ENCODE measurements at regions not wholly inside any gene's neighbourhood (a gene's known extent, or its start where the extent isn't known, plus 50 kb on each side); places are given as distances from the start of the nearest gene placed in this dataset.

GRCh38 chr14:87231336-87232026 lies 761.5 kb downstream of the GALC start:
- no peak for ATAC-seq
- no peak for DNase-seq
- intact Hi-C loops (cut with micrococcal nuclease): no loop called here

DNA sequence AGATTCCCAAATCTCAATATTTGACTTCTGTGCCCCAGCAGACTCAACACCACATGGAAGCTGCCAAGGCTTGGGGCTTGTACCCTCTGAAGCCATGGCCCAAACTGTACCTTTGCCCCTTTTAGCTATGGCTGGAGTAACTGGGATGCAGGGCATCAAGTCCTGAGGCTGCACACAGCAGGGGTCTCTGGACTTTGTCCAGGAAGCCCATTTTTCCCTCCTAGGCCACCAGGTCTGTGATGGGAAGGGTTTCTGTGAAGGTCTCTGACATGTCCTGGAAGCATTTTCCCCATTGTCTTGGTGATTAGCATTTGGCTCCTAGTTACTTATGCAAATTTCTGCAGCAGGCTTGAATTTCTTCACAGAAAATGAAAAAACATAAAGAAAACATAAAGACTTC lies 762.3 kb downstream of the GALC start:
- no peak for DNase-seq
- ATAC-seq: no peak
- intact Hi-C loops (cut with micrococcal nuclease): no loop called here

DNA sequence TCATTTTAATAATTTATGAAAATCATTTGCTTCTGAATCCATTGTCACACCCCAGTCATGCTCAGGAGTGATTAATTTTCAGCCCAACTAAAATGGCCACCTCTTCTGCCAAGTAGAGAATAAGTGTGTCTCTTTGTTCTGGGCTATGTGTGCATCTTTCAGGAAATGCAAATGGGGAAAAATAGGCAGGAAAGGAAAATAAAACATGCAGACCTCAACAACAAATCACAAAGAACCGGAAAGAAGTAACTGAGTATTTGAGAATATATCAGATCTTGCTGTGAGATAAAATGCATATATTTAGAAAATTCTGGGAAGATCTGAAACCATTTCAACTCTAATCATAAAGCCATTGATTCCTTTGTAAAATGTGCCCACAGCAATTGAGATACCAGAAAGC lies 763.9 kb downstream of the GALC start:
- DNase-seq (no peak), ATAC-seq (no peak)
- intact Hi-C loops (cut with micrococcal nuclease): no loop called here

DNA sequence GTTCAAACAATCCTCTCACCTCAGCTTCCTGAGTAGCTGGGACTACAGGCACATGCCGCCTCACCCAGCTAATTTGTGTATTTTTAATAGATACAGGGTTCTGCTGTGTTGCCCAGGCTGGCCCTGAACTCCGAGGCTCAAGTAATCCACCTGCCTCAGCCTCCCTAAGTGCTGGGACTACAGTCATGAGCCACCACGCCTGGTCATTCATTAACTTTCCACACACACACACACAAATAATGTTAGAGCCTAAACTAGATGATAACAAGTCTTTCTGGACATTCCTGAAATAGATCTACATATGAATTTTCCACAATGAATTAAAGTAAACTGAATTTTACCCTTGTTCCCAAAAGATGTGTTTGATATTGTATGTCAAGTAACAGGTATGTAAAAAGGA lies 776.0 kb downstream of the GALC start:
- no peak for ATAC-seq
- DNase-seq: no peak
- intact Hi-C loops (cut with micrococcal nuclease): no loop called here

- intact Hi-C loops (cut with micrococcal nuclease): no loop called here
- ATAC-seq: no peak
- DNase-seq: no peak
Observed at GRCh38 chr14:87214558-87214957, 778.4 kb downstream of the GALC start.

- intact Hi-C loops (cut with micrococcal nuclease): no loop called here
- ATAC-seq: no peak
- no peak for DNase-seq
Observed at GRCh38 chr14:87207756-87208155, 785.2 kb downstream of the GALC start.

DNA sequence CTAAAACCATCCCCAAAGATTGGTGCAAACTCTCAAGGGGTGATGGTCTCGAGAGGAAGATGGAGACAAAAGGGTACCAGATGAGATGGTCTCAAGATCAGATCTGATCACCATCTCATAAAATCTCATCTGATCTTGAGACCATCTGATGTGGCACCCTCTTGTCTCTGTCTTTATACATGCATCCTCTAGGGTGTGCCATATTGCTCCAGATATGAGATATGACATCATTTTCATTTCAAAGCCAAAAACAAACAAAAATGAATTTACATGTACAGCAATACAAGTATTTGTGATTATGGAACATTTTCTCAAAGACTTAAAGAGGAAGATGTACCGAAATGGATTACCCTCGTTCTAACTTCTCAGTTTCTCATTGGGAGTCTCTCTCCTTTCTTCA lies 787.2 kb downstream of the GALC start:
- ATAC-seq: no peak
- DNase-seq: no peak
- intact Hi-C loops (cut with micrococcal nuclease): no loop called here

DNA sequence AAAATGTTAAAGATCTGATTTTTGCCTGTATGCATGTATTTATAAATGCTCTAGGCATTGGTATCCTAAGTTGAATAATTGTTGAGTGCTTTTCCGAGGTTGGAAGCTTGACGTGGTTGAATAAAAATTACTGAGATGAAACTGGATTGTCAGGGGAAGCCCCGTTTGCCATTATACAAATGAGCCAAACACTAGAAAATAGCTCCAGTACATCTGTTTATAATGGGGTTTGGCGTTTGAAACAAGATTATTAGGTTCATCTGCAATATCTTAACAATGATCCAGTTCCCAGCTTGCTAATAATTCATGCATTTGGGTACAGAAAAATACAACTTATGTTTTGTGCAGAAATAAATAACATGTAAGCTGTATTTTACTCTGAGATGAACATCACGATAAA lies 789.6 kb downstream of the GALC start:
- no peak for ATAC-seq

DNA sequence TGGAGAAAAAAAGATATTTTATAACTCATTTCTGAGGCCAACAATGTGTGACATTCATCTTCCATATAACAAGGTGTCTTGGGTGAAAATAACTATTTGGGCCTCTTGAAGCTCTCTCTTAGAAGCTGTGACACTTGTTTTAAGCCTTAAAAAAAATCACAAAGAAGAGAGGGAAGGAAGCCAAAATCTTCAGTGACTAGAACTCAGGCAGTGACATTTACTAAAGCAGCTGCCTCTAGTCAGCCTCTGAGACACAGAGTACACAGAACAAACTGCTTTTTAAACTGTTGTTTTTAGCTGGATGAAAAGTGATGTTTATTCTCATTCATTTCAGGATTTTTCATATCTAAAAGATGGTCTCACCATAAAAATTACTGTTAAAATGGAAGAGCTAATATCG lies 793.6 kb downstream of the GALC start:
- no peak for ATAC-seq
- DNase-seq: no peak
- intact Hi-C loops (cut with micrococcal nuclease): no loop called here

More for the DNA sequence above, 789.6 kb downstream of the GALC start:
- intact Hi-C loops (cut with micrococcal nuclease): no loop called here
- DNase-seq: no peak

GRCh38 chr14:87196436-87196835 lies 796.5 kb downstream of the GALC start:
- intact Hi-C loops (cut with micrococcal nuclease): no loop called here
- DNase-seq (no peak), ATAC-seq (no peak)

- ATAC-seq (no peak), DNase-seq (no peak)
- intact Hi-C loops (cut with micrococcal nuclease): no loop called here
Observed at GRCh38 chr14:87187786-87188185, 805.2 kb downstream of the GALC start.

GRCh38 chr14:87186737-87187136 lies 806.2 kb downstream of the GALC start:
- ATAC-seq: no peak
- DNase-seq: no peak
- intact Hi-C loops (cut with micrococcal nuclease): no loop called here

GRCh38 chr14:87185961-87186560 lies 806.9 kb downstream of the GALC start:
- intact Hi-C loops (cut with micrococcal nuclease): no loop called here
- no peak for ATAC-seq
- DNase-seq: no peak

DNA sequence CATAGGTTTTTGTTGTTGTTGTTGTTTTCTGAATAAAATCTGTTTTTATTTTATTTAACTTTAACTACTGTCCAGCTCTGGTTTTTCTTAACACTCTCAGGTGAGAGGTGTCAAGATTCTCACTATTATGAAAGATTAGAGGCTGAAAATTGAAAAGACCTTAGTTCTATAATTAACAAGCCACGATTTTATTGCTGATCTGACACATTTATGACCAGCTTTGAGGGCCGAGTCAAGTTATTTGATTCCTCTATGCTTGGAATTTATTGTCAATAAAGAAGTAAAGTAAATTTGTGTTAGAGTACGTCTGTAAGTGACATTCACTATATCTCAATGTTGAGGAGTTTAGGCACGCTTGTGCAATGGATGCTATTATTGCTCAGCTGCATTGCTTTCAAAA lies 808.8 kb downstream of the GALC start:
- intact Hi-C loops (cut with micrococcal nuclease): no loop called here
- no peak for ATAC-seq
- DNase-seq: no peak

DNA sequence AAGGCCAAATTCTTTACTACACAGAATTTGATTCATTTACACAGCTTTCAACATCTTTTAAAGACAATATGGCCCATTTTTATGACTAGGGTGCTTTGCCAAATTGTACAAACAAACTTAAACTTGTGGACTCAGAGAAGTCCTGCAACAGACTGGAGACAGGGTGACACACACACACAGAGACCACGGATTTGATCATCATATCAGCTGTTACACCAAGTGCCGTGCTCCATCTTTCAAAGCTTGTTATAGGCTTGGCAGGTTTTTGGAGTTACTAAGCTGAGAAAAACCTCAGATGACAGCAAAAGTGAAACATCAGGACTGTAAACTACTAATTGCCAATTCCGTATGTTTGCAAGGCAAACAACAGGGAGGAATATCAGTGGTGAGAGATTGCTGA lies 811.7 kb downstream of the GALC start:
- intact Hi-C loops (cut with micrococcal nuclease): no loop called here
- ATAC-seq (no peak), DNase-seq (no peak)

DNA sequence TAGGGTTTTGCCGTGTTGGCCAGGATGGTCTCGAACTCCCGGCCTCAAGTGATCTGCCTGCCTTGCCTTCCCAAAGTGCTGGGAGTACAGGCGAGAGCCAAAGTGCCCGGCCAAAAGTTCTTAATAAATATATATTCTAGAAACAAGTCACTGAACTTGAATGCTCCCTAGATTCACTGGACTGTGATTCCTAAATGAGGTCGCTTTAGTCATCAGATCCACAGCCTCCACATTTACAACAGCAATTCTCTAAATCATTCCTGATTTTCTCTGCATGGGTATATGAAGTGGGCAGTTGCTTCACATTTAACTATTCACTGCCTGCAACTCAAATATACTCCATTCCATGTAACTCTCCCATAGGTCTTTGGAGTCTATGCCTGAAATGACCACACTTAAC lies 813.0 kb downstream of the GALC start:
- ATAC-seq: no peak
- no peak for DNase-seq
- intact Hi-C loops (cut with micrococcal nuclease): no loop called here

DNA sequence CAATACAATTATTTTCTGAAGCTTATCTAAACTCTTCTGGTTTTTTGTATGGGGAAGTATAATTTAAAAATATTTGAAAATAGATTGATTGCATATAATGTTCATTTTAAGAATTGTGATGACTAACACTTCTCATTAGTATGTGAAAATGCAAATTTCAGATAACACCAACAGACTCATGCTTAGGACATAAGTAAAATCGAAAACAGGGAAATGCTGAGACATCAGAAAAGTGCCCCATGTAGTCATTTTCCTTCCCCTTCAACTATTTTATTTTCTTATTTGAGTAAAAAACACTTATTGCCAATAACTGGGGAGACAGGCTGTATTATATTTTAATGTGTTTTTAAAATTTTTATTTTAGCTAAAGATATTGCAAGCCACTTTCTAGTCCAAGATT lies 814.7 kb downstream of the GALC start:
- ATAC-seq (no peak), DNase-seq (no peak)
- intact Hi-C loops (cut with micrococcal nuclease): no loop called here

DNA sequence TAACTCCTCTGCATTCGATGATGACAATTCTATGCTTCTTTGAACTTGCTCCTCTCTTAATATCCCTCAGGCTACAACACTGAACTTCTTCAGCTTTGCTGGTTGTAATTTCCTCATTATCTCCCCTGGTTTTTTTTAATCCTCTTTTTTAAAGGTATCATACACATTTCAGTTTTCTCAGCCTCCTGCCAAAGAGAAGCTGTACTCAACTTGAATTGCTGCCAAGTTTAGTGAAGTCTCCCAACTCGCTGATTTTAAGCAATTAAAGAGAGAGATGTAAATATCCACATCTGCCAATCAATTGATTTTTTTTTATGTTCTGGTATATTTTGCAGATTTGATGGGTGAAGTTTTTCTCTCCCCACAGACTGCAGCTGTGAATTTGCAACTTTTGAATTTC lies 817.8 kb downstream of the GALC start:
- ATAC-seq (no peak), DNase-seq (no peak)
- intact Hi-C loops (cut with micrococcal nuclease): no loop called here

DNA sequence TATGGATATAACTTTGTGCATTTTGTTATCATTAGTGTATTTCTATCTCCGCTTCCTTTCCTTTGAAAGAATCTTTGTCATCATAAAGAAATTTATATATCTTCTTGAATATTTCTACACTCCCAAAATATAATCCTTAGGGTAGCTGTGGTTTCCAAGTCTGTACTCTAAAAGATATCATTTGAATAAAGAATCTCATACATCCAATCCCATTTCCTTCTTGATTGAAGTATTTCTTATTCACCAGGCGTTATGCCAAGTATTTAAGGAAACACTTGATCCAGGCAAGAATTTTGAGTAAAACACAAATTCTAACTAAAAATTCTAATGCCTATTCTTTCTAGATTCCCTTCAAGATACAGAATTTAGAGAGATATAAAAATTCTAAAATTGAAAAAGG lies 821.8 kb downstream of the GALC start:
- intact Hi-C loops (cut with micrococcal nuclease): no loop called here
- DNase-seq (no peak), ATAC-seq (no peak)

GRCh38 chr14:87170179-87170578 lies 822.8 kb downstream of the GALC start:
- intact Hi-C loops (cut with micrococcal nuclease): no loop called here
- ATAC-seq: no peak
- no peak for DNase-seq

DNA sequence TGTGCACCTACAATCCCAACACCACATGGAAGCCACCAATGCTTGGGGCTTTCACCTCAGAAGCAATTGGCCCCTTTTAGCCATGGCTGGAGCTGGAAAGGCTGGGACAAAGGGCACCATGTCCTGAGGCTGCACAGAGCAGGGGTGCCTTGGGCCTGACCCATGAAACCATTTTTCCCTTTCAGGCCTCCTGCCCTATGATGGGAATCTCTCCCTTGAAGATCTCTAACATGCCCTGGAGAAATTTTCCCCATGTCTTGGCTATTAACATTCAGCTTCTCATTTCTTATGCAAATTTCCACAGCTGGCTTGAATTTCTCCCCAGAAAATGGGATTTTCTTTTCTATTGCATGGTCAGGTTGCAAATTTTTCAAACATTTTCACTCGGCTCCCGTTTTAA lies 823.6 kb downstream of the GALC start:
- intact Hi-C loops (cut with micrococcal nuclease): no loop called here
- no peak for ATAC-seq
- DNase-seq: no peak

GRCh38 chr14:87161502-87161901 lies 831.5 kb downstream of the GALC start:
- no peak for ATAC-seq
- DNase-seq: no peak
- intact Hi-C loops (cut with micrococcal nuclease): no loop called here
